GM06990 (cell line): ENCODE measurements at regions not wholly inside any gene's neighbourhood (a gene's known extent, or its start where the extent isn't known, plus 50 kb on each side); places are given as distances from the start of the nearest gene placed in this dataset.

ENCODE experiments used
- DNase-seq: peaks from one replicate; pipeline ENCODE4 v3.0.0-alpha.2; 2011; ENCODE audit not compliant: insufficient read length; ENCODE audit errors: extremely low read depth
- H3K27me3 ChIP-seq: replicated peaks from 2 replicates; pipeline ENCODE4 v1.6.0; 2011; ENCODE audit warnings: low read length; ENCODE audit not compliant: control insufficient read depth, insufficient read depth
- H3K36me3 ChIP-seq: 2 replicates; pipeline ENCODE4 v1.5.1; 2011; ENCODE audit warnings: low read length; ENCODE audit not compliant: control insufficient read depth, insufficient read depth
- H3K4me3 ChIP-seq: replicated peaks from 2 replicates; pipeline ENCODE4 v1.5.1; 2011; ENCODE audit warnings: low read depth, mild to moderate bottlenecking, control low read depth, low read length
- TF ChIP-seq, protein P1 (sequence below): IDR thresholded peaks from 2 replicates; pipeline ENCODE4 v1.5.1; 2011; ENCODE audit warnings: low read length, control low read depth, mild to moderate bottlenecking, inconsistent platforms; ENCODE audit not compliant: insufficient read depth, poor library complexity, severe bottlenecking

DNA sequence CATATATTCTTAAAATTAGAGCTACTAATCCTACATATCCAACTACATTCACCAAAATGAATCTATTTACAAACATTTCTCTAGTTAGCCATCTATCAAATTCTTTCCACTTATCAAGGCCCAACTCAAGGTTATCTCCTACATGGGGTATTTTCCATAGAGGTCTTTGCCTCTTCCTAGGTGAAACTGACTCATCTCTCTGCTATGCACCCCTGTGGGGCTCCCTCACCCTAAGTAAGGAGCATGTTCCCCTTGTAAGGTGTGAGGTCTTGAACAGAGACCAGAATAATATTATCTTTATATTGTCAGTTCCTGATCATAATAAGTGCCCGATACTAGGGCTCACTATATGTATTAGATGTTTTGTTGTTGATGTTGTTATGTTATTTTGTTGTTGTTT is 74.6 kb upstream of the TSC22D2 start:
- no peaks in the 10 kb centered on the region for H3K27me3 ChIP-seq
- H3K36me3 ChIP-seq: no peaks in the 10 kb centered on the region
- DNase-seq: no peak
- TF ChIP-seq, protein P1, sequence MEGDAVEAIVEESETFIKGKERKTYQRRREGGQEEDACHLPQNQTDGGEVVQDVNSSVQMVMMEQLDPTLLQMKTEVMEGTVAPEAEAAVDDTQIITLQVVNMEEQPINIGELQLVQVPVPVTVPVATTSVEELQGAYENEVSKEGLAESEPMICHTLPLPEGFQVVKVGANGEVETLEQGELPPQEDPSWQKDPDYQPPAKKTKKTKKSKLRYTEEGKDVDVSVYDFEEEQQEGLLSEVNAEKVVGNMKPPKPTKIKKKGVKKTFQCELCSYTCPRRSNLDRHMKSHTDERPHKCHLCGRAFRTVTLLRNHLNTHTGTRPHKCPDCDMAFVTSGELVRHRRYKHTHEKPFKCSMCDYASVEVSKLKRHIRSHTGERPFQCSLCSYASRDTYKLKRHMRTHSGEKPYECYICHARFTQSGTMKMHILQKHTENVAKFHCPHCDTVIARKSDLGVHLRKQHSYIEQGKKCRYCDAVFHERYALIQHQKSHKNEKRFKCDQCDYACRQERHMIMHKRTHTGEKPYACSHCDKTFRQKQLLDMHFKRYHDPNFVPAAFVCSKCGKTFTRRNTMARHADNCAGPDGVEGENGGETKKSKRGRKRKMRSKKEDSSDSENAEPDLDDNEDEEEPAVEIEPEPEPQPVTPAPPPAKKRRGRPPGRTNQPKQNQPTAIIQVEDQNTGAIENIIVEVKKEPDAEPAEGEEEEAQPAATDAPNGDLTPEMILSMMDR: no peak
- H3K4me3 ChIP-seq: no peak overlapping the region

DNA sequence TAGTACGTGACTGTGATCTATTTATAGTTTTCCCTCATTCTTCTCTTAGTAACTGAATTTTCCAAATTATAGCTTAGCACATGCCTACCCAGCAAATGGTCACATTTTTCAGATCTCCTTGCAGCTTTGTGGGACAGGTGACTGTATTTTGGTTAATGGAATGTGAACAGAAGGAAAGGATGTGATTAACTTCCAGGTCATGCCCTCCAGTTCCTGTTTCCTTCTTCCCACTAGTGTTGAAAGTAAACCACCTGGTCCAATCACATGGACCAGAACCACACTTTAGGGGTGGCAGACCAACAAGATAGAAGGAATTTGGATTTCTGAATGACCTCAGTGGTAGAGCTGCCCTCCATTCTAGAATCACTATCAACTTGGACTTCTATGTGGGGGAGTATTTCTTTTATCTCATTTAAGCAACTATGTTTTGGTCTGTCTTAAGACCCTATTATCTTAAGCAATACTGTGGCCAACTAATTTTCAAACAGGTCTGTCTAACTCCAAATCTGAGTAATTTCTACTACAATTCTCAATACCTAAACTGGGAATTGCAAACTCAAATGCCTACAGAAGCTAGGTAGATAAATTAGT is 76.0 kb upstream of the TSC22D2 start:
- no peaks in the 10 kb centered on the region for H3K36me3 ChIP-seq
- no peak overlapping the region for H3K4me3 ChIP-seq
- no peak for DNase-seq
- TF ChIP-seq, protein P1: no peak
- no peaks in the 10 kb centered on the region for H3K27me3 ChIP-seq

DNA sequence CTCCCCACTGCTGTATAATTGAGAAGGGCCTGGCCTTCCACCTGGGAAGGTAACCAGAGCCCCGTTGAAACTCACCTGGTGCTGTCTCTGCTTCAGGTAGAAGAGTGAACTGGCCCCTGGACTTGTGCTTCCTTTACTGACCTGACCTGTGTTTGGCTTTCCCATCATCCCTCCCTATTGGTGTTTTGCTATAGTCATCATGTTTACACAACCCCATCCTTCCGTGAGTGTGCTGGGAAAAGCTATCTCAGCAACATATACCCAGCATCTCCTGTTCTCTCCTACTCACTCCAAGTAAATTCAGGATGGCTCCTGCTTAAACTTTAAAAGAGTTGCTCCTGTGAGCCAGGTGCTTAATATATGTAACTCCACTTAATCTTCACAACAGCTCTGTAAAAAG is 77.2 kb upstream of the TSC22D2 start:
- H3K27me3 ChIP-seq: no peaks in the 10 kb centered on the region
- no peak for DNase-seq
- no peak overlapping the region for H3K4me3 ChIP-seq
- no peaks in the 10 kb centered on the region for H3K36me3 ChIP-seq
- TF ChIP-seq, protein P1: no peak

DNA sequence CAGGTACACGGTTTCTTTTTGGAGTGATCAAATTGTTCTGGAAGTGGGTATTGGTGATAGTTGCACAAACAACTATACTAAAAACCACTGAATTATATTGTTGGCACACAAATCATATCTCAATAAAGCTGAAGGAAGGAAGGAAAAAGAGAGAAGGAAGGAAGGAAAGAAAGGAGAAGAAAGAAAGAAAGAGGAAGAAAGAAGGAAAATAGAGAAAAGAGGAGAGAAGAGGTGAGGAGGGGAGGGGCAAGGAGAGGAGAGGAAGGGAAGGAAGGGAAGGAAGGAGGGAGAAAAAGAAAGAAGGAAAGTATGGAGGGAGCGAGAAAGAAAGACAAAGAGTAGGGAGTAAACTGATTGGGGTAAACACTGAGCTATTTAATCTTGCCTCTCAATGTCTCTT is 77.9 kb upstream of the TSC22D2 start:
- Histone ChIP-seq H3K27me3 (no peaks in the 10 kb centered on the region), H3K4me3 (no peak overlapping the region), H3K36me3 (no peaks in the 10 kb centered on the region)
- TF ChIP-seq, protein P1: no peak
- DNase-seq: no peak

DNA sequence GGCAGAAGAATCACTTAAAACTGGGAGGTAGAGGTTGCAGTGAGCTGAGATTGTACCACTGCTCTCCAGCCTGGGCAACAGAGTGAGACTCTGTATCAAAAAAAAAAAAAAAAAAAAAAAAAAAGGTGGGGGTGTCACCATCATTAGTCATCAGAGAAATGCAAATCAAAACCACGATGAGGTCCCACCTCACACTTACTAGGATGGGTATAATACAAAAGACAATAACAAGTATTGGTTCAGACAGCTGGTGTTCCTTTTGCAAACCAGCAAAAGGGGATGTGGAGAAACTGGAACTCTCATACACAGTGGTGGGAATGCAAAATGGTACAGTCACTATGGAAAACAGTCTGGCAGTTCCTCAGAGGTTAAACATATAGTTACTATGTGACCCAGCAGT is 78.7 kb upstream of the TSC22D2 start:
- TF ChIP-seq, protein P1: no peak
- no peak for DNase-seq
- no peaks in the 10 kb centered on the region for H3K27me3 ChIP-seq
- H3K4me3 ChIP-seq: no peak overlapping the region
- H3K36me3 ChIP-seq: no peaks in the 10 kb centered on the region

DNA sequence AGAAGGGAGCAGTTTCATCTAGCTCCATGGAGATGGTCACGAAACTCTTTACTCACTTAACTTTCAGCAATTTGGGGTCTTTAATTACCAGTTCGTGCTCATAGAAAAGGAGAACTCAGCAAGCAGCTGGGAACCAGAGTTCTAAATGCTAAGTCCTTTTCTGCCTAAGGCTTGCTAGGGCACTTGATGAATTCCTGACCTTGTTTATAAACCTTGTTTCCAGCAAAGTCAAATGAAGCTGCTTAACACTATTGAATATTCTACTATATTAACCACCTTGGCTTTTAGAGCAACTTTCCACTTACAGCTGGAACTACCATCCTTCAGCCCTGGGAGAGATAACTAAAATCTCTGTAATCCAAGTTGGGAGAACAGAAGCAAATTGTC is 79.5 kb upstream of the TSC22D2 start:
- Histone ChIP-seq H3K4me3 (no peak overlapping the region), H3K27me3 (no peaks in the 10 kb centered on the region), H3K36me3 (no peaks in the 10 kb centered on the region)
- DNase-seq: no peak
- TF ChIP-seq, protein P1: no peak
